Renal cortical epithelial cell (primary cell): ENCODE measurements at regions not wholly inside any gene's neighbourhood (a gene's known extent, or its start where the extent isn't known, plus 50 kb on each side); places are given as distances from the start of the nearest gene placed in this dataset.

Experiments
- DNase-seq: peaks from one replicate; pipeline ENCODE4 v3.0.0-alpha.2; 2011; ENCODE audit warnings: low read depth

GRCh38 chr13:44093607-44094564 is 214.2 kb downstream of the LACC1 start:
- no peak for DNase-seq

DNA sequence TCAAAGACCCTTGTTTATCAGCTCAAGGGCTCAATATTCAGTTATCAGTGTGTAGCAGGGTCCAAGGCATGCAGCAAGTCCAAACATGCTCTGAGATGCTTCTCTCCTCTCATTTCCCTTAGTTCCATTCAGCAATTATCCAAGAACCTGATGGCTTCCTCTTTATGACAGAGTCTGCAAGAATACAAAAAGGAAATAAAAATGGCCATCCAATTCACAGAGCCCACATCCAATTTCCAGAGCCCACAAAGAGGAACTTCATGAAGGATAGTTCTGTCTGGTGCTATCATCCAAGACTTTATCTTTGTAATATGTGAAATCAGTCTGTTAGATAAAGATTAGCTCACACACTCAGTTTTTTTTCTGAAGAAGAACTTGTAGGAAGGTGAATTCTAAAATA is 217.2 kb downstream of the LACC1 start:
- no peak for DNase-seq

DNA sequence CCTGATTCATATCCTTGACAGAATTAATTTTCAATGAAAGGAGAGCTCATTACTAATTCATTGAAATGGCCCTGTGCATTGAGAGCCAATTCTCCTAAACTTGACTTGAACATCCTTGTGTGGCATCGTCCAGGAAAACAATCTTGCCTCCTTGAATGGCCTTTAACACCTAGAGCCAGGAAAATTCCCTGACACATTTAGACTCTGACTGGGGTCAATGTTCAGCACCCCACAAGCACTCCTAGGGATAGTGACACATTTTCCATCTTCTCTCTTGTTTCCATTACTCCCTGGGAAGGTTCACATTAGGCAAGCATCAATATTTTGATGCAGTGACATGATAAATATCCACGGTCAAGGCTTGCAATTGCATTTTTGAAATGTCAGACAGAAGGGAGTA is 218.9 kb downstream of the LACC1 start:
- DNase-seq, result no peak

GRCh38 chr13:44101347-44102083 is 221.8 kb downstream of the LACC1 start:
- peak; percentile 28 for DNase-seq

DNA sequence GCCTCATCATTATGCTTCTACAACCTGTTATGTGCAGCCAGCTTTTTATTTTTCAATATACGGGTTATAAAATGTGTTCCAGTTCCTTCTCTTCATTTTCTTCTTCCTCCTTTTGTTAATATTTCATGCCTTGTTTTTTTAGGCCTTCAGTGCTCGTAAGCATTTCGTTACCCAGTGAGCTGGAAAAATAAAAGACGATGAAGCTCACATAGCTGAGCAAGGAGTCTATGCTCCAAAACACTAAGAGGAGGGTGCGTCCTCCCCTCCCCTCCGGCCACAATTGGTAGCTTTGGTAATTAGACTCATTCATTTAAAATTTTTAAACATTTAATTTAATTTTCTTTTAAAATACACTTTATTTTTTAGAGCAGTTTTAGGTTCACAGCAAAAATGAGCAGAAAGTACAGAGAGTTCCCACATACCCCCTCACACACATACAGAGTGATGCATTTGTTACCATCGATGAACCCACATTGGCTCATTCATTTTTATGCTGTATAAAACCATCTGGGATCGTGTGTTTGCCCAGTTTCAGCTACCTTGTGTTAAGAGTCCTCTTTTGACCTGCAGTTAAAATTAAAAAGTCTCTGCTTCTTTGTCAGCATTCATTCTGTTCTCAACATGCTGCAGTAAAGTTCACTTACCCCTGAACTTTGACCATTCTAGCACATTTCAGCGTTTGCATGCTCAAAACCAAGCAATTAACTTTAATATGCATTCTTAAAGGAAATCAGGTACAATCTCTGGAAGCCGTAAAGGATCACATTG is 223.9 kb downstream of the LACC1 start:
- DNase-seq, result peak; percentile 21

DNA sequence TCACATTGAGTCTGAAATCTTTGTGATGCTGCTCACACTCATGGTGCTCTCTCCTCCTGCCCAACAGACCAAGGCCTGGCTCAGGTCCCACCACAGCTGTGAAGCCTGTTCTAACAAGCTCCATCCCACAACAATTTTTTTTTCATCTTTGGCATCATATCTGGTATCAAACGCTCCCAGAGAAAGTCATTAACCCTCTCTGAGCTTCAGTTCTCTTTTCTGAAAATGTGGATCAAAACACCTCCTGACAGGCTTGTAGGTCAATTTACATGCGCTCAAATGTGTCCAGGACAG is 224.4 kb downstream of the LACC1 start:
- no peak for DNase-seq

DNA sequence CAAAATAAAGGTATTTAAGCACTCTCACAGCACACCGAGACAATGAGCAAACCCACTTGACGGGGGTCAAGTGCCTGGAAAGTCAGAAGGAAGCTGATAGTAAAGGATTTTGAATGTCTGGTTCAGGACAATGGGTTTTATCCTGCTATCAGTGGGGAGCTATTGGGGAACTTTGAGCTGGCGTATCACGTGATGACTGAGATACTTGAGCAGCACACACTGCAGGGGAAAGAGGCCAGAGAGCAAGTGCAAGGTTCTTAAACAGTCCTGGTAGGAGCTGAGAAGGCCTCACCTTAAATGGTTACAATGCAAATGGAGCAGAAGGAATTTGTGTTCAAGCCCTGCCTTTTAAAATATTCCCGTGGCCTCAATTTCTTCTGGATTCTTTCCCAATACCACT is 225.3 kb downstream of the LACC1 start:
- no peak for DNase-seq

DNA sequence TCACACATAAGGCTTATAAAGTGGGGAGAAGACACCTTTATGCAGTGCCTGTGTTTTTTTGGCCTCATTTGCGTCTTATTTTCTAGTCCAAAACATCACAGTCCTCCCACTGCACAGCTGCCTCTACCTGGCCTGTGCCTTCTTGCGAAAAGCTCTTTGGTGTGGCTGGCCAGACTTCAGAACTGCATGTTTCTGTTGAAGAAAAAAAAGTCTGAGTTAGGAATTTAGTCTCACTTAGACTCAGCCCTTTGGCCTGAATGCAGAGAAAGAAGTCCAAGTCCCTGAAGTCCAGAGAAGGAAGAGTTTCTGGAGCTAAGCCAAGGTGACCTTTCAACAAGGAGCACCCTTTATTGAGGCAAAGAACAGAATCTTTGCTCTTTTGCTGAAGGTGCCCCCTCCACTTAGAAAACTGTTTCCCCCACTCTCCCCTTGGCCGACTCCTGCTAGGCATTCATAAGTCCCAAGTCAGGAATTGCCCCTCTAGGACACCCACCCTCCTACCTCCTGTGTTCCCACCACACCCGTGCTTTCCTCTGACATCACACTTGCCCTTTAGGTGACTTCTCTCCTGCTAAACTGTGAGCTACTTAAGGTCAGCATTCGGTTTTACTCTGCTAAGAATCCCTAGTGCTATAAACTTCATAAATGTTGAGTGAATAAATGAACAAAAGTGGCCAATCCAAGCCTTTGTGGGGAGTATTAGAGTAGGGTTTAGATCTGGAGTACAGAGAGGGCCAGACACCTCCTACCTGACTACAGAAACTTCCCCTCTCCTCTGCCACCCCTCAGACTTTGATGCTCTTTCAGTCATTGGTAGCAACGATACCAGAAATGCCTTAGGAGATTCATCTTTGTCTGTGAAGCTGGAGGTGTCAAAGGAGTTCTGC is 226.8 kb downstream of the LACC1 start:
- DNase-seq, result peak; percentile 46

DNA sequence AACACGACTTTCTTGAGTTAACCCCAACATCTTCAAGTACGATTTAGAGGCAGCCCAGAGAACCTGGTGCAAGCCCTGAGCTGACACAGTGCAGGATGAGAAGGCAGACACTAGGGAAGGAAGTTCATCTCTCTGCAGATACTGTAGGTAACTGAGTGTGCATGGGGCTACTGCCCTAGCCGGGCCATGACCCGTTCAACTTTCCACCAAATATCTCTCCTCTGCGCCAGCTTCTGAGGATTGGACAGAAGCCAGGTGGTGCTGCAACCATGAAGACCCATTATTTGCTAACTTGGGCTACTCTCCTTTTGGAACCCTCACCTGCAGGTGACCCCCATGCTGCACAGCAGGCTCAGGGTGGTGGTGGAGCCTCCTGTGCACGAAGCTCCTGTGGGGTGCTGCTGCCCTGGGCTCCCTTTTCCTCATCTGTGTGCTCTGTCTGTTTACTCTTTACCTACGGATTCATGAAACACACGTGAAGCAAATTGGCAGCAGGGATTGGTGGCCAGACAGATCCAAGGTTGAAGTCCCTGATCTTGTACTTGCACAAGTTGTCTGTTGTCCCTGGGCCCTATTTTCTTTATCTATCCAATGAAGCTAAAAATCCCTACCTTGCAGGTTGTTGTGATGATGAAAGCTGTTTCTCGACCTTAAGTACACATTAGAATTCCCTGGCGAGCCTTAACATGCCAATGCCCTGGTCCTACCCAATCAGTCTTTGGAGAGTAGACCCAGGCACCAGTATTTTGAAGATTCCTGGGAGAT is 227.8 kb downstream of the LACC1 start:
- no peak for DNase-seq

DNA sequence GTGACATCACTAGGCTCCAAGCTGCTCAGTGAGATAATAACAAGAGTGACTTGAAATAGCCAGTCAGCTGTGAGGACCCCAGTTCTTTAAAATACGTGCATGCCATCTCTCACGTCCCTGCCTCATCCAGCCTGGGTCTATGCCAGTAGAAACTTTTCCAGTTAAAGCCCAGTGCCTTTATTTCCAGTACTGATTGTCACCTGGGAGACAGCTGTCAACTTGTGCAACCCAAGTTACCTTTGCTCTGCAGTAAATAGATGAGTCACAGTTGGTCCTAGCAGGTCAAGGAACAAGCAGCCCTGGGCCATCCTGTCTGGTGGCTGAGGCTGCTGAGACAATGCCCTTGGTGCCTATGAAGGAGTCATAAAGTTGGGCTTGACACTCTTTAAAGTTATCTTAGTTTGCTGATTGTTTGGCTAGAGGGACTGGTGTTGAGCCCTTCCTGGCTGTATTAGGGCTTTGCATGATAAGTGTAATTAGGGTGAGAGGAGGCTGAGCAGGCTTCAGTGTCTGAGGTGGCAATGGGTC is 228.7 kb downstream of the LACC1 start:
- peak; percentile 90 for DNase-seq

GRCh38 chr13:44110091-44110621 is 230.5 kb downstream of the LACC1 start:
- peak; percentile 88 for DNase-seq

DNA sequence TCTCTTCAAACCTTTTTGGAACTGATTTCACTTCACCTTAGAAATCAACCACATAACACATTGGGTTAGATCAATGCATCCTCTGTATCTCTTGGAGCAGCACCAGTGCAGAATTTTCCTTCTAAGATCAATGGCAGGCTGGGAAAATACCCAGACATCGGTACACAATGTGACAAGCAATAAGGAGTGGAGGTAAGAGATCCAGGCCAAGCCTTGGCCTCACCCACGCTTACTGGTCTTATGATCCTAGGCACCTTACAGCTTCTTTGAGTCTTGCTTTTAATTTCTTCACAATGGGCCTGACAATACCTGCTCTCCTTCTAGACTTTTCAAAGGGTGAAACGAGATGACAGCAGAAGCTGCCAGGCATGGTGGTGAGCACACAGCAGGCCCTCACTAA is 232.0 kb downstream of the LACC1 start:
- DNase-seq, result no peak

DNA sequence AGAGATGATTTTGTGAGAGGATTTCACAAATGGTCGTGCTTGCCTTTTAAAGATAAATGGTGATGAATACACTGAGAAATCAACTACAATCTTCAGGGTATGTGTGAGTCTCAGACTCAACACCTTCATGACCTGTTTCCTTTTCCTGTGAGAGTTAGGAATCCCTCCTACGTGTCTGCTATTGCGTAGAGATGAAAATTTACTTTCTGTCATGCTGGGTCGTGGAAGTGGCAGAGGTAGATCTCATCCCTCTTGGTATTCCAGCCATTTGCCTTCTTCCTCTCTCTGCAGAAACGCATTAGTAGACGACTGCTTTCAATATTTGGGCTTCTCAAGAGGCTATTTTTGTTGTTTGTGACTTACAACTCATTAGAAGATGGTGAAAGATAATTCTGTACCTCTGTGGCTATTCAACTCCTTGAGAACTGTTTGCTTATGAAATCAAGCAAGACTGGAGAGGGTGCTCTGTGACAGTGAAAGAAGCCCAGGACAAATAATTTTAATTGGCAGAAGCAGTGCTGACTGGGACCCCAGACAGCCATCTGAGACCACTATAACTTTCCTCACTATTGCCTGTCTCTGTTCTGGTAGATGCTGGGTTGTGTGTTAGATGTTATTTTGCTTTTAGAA is 233.1 kb downstream of the LACC1 start:
- no peak for DNase-seq

DNA sequence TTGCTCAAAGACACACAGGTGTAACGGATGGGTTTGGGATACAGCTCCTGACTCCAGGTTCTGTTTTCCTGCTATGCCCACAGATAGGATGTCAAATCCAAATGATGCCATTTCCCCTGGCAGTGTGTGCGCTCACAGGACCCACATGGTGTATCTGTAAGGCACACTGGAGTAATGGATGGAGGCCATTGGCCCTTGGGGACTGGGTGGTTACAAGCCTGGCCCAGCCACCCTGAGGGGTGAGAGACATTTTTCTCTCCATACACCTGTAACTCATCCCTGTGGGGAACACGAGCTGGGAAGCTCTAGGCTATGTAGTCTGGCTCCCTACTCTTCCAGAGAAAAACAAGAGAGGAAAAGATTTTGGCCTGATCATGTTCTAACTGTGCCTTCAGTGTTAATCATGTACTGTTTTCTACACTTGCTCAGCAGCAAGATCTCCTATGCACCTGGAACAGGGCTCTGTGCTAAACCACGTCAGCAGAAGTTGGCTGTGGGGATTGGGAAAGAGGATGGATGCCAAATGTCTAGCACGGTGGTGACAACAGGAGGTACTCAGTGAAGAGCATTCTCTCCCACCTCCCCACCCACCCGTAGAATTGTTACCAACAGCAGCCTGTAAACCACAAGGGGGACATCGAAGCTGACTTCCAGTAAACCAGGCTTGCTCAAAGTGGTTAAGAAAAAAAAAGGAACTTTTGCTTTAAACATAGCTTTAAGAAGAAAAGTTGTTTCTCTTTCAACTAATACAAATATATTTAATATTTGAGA is 237.0 kb downstream of the LACC1 start:
- peak; percentile 32 for DNase-seq

DNA sequence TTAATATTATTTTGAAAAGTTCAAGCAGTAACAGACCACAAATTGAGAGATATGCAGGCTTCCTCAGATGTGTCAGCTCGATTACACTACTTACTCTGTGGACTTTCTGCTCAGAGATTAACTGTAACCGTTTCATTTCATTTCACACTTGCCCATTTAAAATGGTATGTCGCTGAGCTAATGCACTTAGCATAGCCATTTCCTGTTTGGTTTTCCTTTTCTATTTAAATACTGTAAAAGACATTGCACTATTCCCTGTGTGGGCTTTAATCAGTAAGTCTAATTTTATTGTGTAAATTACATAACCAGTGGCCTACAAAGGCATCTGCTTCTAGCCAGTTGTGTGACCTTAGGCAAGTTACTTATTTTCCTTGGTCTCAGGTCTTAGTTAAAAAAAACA is 237.6 kb downstream of the LACC1 start:
- peak; percentile 85 for DNase-seq

DNA sequence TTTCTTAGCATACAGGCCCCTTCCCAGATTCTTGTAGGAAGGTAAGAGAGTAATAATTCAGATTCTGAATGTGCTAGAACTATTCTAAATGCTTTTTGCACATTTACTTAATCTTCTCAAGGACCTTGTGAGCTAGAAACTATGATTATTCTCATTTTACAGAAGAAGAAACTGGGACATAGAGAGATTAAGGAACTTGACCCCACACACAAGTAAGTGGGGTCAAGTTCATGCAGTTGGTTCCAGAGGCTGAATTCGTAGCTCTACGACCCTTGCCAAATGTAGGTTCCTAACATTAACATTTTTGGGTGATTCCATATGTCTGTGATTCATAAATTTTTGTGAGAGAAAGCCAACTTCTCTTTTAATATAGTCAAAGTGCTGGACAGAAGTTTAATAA is 238.1 kb downstream of the LACC1 start:
- DNase-seq, result no peak

DNA sequence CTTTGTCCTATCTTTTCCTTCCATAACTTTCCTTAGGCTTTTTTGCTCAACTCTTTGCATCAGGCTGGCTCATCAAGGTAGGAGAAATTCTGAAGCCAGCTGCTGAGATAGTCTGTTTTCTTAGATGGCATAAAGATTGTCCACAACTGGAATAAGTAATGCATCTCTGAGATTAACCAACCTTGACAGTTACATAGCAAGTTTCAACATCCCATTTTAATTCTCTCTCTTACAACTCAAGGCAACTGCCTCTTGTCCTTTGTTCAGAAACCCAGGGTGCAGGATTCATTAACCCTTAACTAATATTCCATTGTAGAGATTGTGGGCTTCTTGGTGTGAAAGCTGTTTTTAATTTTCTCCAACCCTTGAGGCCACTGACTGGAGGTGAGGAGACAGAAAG is 239.2 kb downstream of the LACC1 start:
- DNase-seq, result peak; percentile 79

GRCh38 chr13:44120043-44120442 is 240.3 kb downstream of the LACC1 start:
- DNase-seq, result no peak
